IMR-90 (cell line): ENCODE measurements at regions not wholly inside any gene's neighbourhood (a gene's known extent, or its start where the extent isn't known, plus 50 kb on each side); places are given as distances from the start of the nearest gene placed in this dataset.
A peak's percentile ranks its signal among the peaks of the same experiment; 100 is the strongest.

Experiments used
- ATAC-seq: fragments of 200-7000 bp; cut with Tn5 transposase; 2 replicates; pipeline ENCODE4 v1.9.1; 2020; ENCODE audit warnings: low read depth, mild to moderate bottlenecking, moderate library complexity
- BruUV-seq: library from RNA; stranded (reverse); fragments of 400-500 nt; replicated peaks from 2 replicates; lab custom pipeline; 2021; lab: Mats Ljungman, UMichigan
- CTCF ChIA-PET: fragments of 300-600 bp; formaldehyde crosslinking; extraction: SDS; loops from one replicate; lab custom pipeline; 2021; ENCODE audit warnings: antibody characterized with exemption; lab: Yijun Ruan, JAX
- POLR2A ChIA-PET: fragments of 300-600 bp; sonication (Branson Sonifier 250); formaldehyde crosslinking; loops from one replicate; lab custom pipeline; 2022; ENCODE audit warnings: antibody characterized with exemption; ENCODE audit not compliant: unreplicated experiment; lab: Charles Lee
- DNase-seq: peaks from one replicate; pipeline ENCODE4 v3.0.0; 2013
- H2AFZ ChIP-seq: replicated peaks from 2 replicates; pipeline ENCODE3; 2013; ENCODE audit warnings: low read length, mild to moderate bottlenecking; ENCODE audit not compliant: poor library complexity
- H2AK5ac ChIP-seq: 2 replicates; pipeline ENCODE4 v1.6.1; 2013; ENCODE audit warnings: low read depth, low read length, inconsistent platforms
- H2AK9ac ChIP-seq: replicated peaks from 2 replicates; pipeline ENCODE3; 2013; ENCODE audit warnings: mild to moderate bottlenecking, low read depth, low read length, moderate library complexity; ENCODE audit not compliant: poor library complexity
- H2BK120ac ChIP-seq: 2 replicates; pipeline ENCODE4 v1.6.1; 2013; ENCODE audit warnings: low read depth, low read length, inconsistent platforms
- H2BK15ac ChIP-seq: 3 replicates; pipeline ENCODE4 v1.6.1; 2013; ENCODE audit warnings: low read depth, low read length, inconsistent platforms
- H2BK20ac ChIP-seq: 2 replicates; pipeline ENCODE4 v1.6.1; 2013; ENCODE audit warnings: low read depth, mild to moderate bottlenecking, inconsistent platforms, low read length, moderate library complexity
- H2BK5ac ChIP-seq: 2 replicates; pipeline ENCODE4 v1.6.1; 2013; ENCODE audit warnings: mild to moderate bottlenecking, low read depth, low read length, inconsistent platforms; ENCODE audit not compliant: poor library complexity, severe bottlenecking
- H3K14ac ChIP-seq: replicated peaks from 2 replicates; pipeline ENCODE4 v1.6.1; 2013; ENCODE audit warnings: low read depth, low read length, inconsistent platforms
- H3K18ac ChIP-seq: 2 replicates; pipeline ENCODE4 v1.6.1; 2013; ENCODE audit warnings: low read depth, low read length, control low read depth
- H3K23ac ChIP-seq: 2 replicates; pipeline ENCODE4 v1.6.1; 2013; ENCODE audit warnings: low read depth, low read length, inconsistent platforms
- H3K27ac ChIP-seq: 2 replicates; pipeline ENCODE4 v1.5.1; 2013; ENCODE audit warnings: mild to moderate bottlenecking, control low read depth, low read length; ENCODE audit not compliant: insufficient read depth
- H3K27me3 ChIP-seq: 2 replicates; pipeline ENCODE4 v1.6.1; 2013; ENCODE audit warnings: low read length; ENCODE audit not compliant: control insufficient read depth, insufficient read depth
- H3K36me3 ChIP-seq: 2 replicates; pipeline ENCODE4 v1.6.1; 2013; ENCODE audit warnings: low read length, mixed read lengths; ENCODE audit not compliant: control insufficient read depth, insufficient read depth
- H3K4ac ChIP-seq: 2 replicates; pipeline ENCODE4 v1.6.1; 2013; ENCODE audit warnings: low read depth, low read length, inconsistent platforms
- H3K4me1 ChIP-seq: 2 replicates; pipeline ENCODE4 v1.6.1; 2013; ENCODE audit warnings: low read length, mixed read lengths; ENCODE audit not compliant: control insufficient read depth, insufficient read depth
- H3K4me2 ChIP-seq: 2 replicates; pipeline ENCODE4 v1.6.1; 2013; ENCODE audit warnings: low read depth, mild to moderate bottlenecking, control low read depth, low read length, moderate library complexity
- H3K4me3 ChIP-seq: 2 replicates; pipeline ENCODE4 v1.5.1; 2013; ENCODE audit warnings: low read depth, mild to moderate bottlenecking, control low read depth, low read length, moderate library complexity; ENCODE audit not compliant: insufficient read depth
- H3K56ac ChIP-seq: 2 replicates; pipeline ENCODE4 v1.6.1; 2013; ENCODE audit warnings: low read length, inconsistent platforms; ENCODE audit not compliant: insufficient read depth; ENCODE audit errors: extremely low read depth
- H3K79me1 ChIP-seq, 2 experiments: 2 replicates each; pipeline ENCODE4 v1.6.1; 2013; ENCODE audit warnings: low read length in 2 of 2, inconsistent platforms in 1 of 2, low read depth in 1 of 2
- H3K9ac ChIP-seq: 2 replicates; pipeline ENCODE4 v1.6.1; 2013; ENCODE audit warnings: low read depth, low read length, control low read depth
- H3K9me1 ChIP-seq: 2 replicates; pipeline ENCODE4 v1.6.1; 2013; ENCODE audit warnings: low read length, inconsistent platforms; ENCODE audit not compliant: insufficient read depth
- H3K9me3 ChIP-seq: 2 replicates; pipeline ENCODE4 v1.6.1; 2013; ENCODE audit warnings: low read length; ENCODE audit not compliant: control insufficient read depth, insufficient read depth
- H4K20me1 ChIP-seq: 2 replicates; pipeline ENCODE4 v1.6.1; 2013; ENCODE audit warnings: low read length, inconsistent platforms; ENCODE audit not compliant: insufficient read depth
- H4K5ac ChIP-seq: 2 replicates; pipeline ENCODE4 v1.6.1; 2013; ENCODE audit warnings: mild to moderate bottlenecking, low read depth, low read length, control low read depth
- H4K8ac ChIP-seq, 2 experiments: 2 replicates each; pipeline ENCODE4 v1.6.1; 2013; ENCODE audit warnings: low read depth in 2 of 2, low read length in 2 of 2, control low read depth in 1 of 2, inconsistent platforms in 1 of 2
- H4K91ac ChIP-seq: 2 replicates; pipeline ENCODE4 v1.6.1; 2013; ENCODE audit warnings: low read depth, low read length, inconsistent platforms; ENCODE audit not compliant: insufficient read depth
- BHLHE40 ChIP-seq: fragments of 150-350 bp; IDR thresholded peaks from 2 replicates; pipeline ENCODE4 v1.6.1; 2016; ENCODE audit warnings: mild to moderate bottlenecking, low read depth, low read length
- CEBPB ChIP-seq: IDR thresholded peaks from 2 replicates; pipeline ENCODE4 v1.6.1; 2012; ENCODE audit warnings: low read depth, low read length, improper control_type of control experiment
- RCOR1 ChIP-seq: IDR thresholded peaks from 2 replicates; pipeline ENCODE4 v1.6.1; 2012; ENCODE audit warnings: mild to moderate bottlenecking, low read length, improper control_type of control experiment; ENCODE audit not compliant: insufficient replicate concordance
- WGBS, 2 experiments: methylation state at CpG; one replicate each; pipeline versions ENCODE4 v1.1.5 to v1.1.7; 2013; ENCODE audit warnings: missing lambda C conversion rate in 2 of 2; ENCODE audit not compliant: insufficient read length in 1 of 2; ENCODE audit errors: extremely low coverage in 2 of 2; 5-methylcytosine and 5-hydroxymethylcytosine counted together
- dilution Hi-C: fragments of 300-500 bp; cut with HindIII; formaldehyde crosslinking; loops from one replicate; pipeline ENCODE4 v1.14.3; 2018; ENCODE audit warnings: low sequenced_read_pairs; ENCODE audit not compliant: unreplicated experiment
- in situ Hi-C: fragments of 300-500 bp; cut with MboI; formaldehyde crosslinking; loops from 3 replicates; pipeline ENCODE4 v1.14.3; 2019; ENCODE audit warnings: low sequenced_read_pairs, inconsistent platforms, mixed read lengths
- intact Hi-C: fragments of 100-400 bp; cut with micrococcal nuclease; formaldehyde crosslinking; loops from 2 replicates; pipeline ENCODE4 v1.10.0; 2022

- H3K79me1 ChIP-seq = no peaks in the 10 kb centered on the region
- H4K91ac ChIP-seq = no peak overlapping the region
- H2BK20ac ChIP-seq = no peak overlapping the region
- POLR2A ChIA-PET = no interaction called here
- intact Hi-C loops (no loop called here), in situ Hi-C loops (no loop called here), dilution Hi-C loops (no loop called here)
- no peaks in the 10 kb centered on the region for H3K27me3 ChIP-seq
- H2BK120ac ChIP-seq = no peak overlapping the region
- no CpG with 5 or more reads among the region's 4 CpGs for WGBS, 2 experiments
- H3K9me1 ChIP-seq = no peaks in the 10 kb centered on the region
- H3K27ac ChIP-seq = no peak overlapping the region
- H3K9me3 ChIP-seq = peaks cover 15% of the 10 kb centered on the region
- no peak overlapping the region for H3K14ac ChIP-seq
- DNase-seq = no peak
- H4K8ac ChIP-seq = no peak overlapping the region
- no peak overlapping the region for H3K18ac ChIP-seq
- no peak overlapping the region for H2BK5ac ChIP-seq
- H3K4me1 ChIP-seq = no peaks in the 10 kb centered on the region
- no peak overlapping the region for H3K4me3 ChIP-seq
- BruUV-seq = no TSS peak
- H3K4ac ChIP-seq = no peak overlapping the region
- H3K4me2 ChIP-seq = no peak overlapping the region
- no peak overlapping the region for H2AFZ ChIP-seq
- no peak overlapping the region for H3K23ac ChIP-seq
- H3K9ac ChIP-seq = no peak overlapping the region
- no peak for TF ChIP-seq BHLHE40
- TF ChIP-seq CEBPB = peak; percentile 42; the same call in 1 of the 2 replicates
- no peak for TF ChIP-seq RCOR1
- CTCF ChIA-PET = no interaction called here
- no peak overlapping the region for H4K5ac ChIP-seq
- ATAC-seq = no peak
- no peak overlapping the region for H2AK5ac ChIP-seq
- H2AK9ac ChIP-seq = no peak overlapping the region
- H3K36me3 ChIP-seq = no peaks in the 10 kb centered on the region
- no peak overlapping the region for H2BK15ac ChIP-seq
- no peak overlapping the region for H3K56ac ChIP-seq
- no peaks in the 10 kb centered on the region for H4K20me1 ChIP-seq
Observed at GRCh38 chr2:344811-345210, 56.9 kb upstream of the ALKAL2 start.
